B cell (primary cell): ENCODE measurements at regions not wholly inside any gene's neighbourhood (a gene's known extent, or its start where the extent isn't known, plus 50 kb on each side); places are given as distances from the start of the nearest gene placed in this dataset.

Experiments used
- CTCF ChIP-seq: fragments of 200-600 bp; IDR thresholded peaks from one replicate; pipeline ENCODE4 v1.8.0; 2022; ENCODE audit warnings: antibody characterized with exemption, mild to moderate bottlenecking
- EZH2 ChIP-seq: IDR thresholded peaks from 2 replicates; pipeline ENCODE4 v1.6.1; 2012; ENCODE audit warnings: borderline replicate concordance, low read depth, mild to moderate bottlenecking, moderate library complexity, low read length; ENCODE audit not compliant: insufficient read depth, poor library complexity, severe bottlenecking

GRCh38 chr12:76948879-76949278 lies 70.1 kb upstream of the CSRP2 start:
- no peak for TF ChIP-seq CTCF
- TF ChIP-seq EZH2, result no peak
